GM18873 (cell line): ENCODE measurements at regions not wholly inside any gene's neighbourhood (a gene's known extent, or its start where the extent isn't known, plus 50 kb on each side); places are given as distances from the start of the nearest gene placed in this dataset.

ENCODE experiments used
- ATAC-seq: cut with Tn5 transposase; IDR thresholded peaks from one replicate; pipeline ENCODE4 v1.9.1; 2021; ENCODE audit warnings: mild to moderate bottlenecking, moderate library complexity, moderate number of reproducible peaks; ENCODE audit not compliant: unreplicated experiment, low FRiP score

DNA sequence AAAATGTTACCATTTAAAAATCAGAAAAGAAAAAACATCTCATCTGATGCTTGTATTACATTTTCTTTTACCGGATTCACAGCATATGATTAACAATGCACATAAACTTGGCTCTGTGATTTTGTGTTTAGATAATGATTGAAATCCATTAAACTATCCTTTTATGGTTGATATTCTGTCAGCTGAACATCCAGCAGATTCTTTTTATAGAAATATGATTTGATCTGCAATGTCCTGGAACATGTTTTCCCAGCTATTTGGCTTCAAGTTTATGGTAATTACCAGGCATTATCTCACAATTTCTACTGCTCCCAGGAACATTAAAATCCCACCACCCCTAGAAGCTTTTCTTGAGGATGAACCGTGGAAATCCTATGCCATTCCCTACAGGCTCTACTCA is 205.7 kb upstream of the TET2 start:
- ATAC-seq, result no peak

DNA sequence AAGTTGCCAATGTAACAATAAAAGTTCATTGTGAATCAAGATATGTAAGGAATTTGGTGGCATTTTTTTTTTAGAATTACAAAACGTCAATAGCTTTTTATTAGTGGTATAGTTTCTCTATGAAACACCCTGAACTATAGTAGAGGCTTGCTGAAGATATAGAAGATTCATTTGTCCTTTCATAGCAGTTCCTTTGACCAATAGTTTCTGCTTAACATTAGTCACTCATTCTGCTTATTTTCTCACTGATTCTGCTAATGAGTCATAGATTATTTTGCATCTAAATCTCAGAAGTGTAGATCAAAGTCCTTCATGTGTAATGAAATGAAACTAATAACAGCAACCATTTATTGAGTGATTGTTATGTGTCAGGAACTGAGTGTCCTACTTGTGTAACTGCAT is 205.0 kb upstream of the TET2 start:
- ATAC-seq, result no peak

DNA sequence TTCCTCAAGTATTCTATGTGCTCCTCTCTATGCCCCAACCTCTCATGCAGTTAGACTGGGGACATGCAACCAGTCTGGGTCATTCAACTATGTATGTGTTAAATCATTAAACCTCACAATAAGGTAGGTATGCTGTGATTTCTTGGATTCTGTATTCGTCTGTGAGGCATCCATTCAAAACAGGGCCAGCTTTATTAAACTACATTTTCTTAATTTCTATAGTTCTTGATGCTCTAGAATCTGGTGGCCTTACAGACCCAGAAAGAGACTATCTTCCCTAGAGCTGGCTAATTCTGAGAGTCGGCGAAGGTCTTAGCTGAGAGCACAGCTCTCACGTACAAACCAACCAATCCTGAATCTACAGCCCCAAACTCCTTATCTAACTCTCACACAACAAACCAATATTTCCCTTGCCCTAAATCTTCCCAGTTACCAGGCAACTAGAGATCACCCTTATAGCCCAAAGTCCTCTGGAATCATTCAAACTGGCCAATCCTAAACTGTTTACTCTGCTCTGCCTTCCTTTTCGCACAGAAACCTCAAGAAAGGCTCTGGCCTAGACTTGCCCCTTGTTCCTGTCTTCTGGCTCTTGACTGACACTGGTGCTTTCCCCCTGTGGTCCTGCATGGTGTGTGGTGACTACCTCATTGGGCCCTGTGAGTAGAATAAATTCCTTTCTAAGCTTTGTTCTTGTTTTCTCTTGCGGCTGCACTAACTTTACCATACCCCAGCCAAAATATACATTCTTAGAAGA is 203.5 kb upstream of the TET2 start:
- ATAC-seq, result peak; percentile 78

- no peak for ATAC-seq
Measured at GRCh38 chr4:104944596-104944995, 202.1 kb upstream of the TET2 start.

DNA sequence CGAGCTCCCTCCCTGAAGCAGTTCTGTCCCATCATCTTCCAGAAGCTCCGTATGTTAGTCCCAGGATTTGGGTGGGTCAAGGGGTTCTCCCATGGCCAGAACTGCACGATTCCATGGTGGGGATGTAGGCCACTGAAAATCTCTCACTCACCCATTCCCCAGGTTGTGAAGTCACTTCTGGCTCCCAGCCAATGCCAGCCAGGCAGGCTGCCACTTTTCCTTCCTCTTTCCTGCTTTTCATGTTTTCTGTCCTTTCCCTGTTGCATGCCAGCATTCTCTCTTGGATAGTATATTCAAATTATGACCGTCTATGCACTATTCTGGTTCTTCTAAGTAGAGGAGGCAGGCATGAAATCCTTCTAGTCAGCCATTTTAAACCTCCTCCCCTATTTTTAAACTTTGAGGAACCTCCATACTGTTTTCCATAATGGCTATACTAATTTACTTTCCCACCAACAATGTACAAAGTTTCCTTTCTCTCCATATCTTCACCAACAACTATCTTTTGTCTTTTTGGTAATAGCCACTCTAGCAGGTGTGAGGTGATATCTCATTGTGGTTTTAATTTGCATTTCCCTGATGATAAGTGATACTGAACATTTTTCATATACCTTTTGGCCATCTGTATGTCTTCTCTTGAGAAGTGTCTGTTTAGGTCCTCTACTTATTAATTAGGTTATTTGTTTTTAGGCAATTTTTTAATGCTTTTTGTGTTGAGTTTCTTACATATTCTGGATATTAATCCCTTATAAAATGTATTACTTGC is 182.1 kb upstream of the TET2 start:
- peak; percentile 35 for ATAC-seq

DNA sequence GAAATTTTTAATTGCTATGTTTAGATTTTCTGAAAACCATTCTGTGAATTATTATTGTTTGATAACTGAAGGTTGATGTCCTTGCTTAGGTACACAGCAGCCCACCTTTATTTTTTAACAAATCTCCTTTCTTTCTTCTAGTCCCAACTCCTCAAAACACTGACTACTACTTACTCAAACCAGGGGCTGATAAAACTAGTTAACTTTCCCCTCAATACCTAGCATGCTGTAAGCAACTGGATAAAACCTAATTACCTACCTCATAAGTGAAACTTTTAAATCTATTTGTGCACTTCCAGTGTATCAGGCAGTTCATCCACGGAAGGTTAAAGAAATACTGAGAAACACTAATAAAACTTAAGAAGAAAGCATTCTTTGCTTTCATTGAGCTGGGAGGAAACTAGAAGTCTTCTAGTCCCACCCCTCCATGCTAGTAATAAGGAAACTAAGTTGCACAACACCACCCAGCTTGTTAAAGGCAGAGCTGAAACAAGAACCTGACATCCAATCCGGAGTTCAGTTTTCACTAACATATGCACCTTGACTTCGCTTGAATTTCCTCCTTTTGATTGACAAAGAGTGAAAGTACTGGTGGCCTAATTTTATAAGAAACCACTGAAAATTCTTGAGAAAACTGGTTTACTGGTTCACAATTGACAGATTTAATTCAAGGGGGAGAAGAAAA is 180.2 kb upstream of the TET2 start:
- ATAC-seq, result peak; percentile 99

GRCh38 chr4:104967034-104967401 is 179.7 kb upstream of the TET2 start:
- ATAC-seq, result peak; percentile 6

DNA sequence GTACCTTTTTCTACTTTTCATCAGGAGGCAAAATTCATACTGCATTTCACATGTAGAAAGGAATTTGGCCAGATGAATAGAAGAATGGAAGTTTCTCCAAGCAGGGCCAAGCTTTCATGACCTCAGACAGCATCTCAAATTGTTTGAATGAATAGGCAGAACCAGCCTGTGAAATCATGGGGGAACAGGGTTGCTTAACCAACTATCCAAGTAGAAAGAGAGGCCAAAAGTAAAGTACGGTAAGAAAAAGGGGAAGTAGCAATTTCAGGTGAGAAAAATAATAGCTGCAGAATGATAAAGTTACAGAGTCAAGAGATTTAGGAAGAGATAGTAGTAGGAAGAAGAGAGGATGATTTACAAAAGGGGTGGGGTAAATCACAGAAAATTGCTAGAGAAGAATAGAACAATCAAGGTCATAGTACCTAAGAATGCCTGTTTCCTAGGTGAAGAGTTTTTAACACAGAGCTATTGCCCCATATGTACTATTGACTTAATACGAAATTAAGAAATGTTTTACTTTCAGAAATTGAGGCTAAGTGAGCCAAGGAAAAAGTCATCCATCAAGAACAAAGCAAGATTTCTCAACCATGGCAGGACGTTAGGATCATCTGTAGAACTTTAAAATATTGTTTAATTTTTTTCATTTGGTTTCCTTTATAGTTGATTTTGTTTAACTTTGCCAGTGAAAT is 177.1 kb upstream of the TET2 start:
- ATAC-seq, result no peak

DNA sequence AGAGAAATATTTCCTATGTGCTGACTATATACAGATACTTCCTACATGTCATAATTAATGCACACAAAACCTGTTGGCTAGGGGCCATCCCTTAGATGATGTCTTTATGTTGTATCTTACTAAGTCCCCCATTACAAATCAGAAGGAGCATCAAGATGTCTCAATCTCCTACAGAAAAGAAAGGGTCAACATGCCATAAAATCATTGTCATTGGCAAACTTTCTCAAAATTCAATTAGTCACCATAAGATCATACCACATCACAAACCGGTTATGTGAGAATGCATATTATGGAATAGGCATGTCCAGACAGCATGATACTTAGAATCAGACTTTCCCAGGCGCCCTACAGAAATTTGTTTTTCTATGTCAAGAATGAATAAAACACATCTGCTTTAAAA is 175.2 kb upstream of the TET2 start:
- no peak for ATAC-seq

- ATAC-seq, result peak; percentile 56
Measured at GRCh38 chr4:104973708-104974107, 173.0 kb upstream of the TET2 start.

GRCh38 chr4:104975617-104976016 is 171.1 kb upstream of the TET2 start:
- no peak for ATAC-seq

- ATAC-seq, result no peak
Measured at GRCh38 chr4:104976262-104976661, 170.4 kb upstream of the TET2 start.

GRCh38 chr4:104979083-104979760 is 167.5 kb upstream of the TET2 start:
- no peak for ATAC-seq

DNA sequence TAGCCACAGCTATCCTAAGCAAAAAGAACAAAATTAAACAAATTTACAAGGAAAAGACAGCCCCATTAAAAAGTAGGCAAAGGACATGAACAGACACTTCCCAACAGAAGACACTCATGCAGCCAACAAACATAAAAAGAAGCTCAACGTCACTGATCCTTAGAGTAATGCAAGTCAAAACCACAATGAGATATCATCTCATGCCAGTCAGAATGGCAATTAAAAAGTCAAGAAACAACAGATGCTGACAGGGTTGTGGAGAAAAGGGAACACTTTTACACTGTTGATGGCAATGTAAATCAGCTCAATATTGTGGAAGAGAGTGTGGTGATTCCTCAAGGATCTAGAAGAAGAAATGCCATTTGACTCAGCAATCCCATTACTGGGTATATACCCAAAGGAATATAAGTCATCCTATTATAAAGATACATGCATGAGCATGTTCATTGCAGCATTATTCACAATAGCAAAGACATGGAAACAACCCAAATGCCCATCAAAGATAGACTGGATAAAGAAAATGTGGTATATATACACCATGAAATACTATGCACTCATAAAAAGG is 163.0 kb upstream of the TET2 start:
- no peak for ATAC-seq

- no peak for ATAC-seq
Measured at GRCh38 chr4:104986306-104986705, 160.4 kb upstream of the TET2 start.

GRCh38 chr4:104989371-104989770 is 157.3 kb upstream of the TET2 start:
- no peak for ATAC-seq

DNA sequence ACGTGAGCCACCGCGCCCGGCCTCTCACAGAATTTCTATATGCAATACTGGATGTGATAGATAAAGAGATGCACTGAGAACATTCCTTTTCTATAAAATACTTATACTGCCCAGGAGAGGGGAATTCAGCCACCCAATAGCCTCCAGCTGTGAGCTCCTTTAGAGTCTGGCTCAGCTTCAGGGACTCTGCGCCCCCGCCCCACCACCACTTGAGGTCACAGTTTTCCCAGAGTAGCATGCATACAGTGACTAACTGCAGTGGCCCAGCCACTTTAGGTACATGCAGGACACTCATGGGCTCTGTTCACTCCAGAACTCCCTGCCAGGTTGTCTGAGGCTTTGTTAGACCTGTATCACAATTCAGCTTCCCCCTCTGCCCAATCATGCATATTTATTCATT is 144.4 kb upstream of the TET2 start:
- no peak for ATAC-seq

GRCh38 chr4:105014234-105014633 is 132.4 kb upstream of the TET2 start:
- ATAC-seq, result no peak

DNA sequence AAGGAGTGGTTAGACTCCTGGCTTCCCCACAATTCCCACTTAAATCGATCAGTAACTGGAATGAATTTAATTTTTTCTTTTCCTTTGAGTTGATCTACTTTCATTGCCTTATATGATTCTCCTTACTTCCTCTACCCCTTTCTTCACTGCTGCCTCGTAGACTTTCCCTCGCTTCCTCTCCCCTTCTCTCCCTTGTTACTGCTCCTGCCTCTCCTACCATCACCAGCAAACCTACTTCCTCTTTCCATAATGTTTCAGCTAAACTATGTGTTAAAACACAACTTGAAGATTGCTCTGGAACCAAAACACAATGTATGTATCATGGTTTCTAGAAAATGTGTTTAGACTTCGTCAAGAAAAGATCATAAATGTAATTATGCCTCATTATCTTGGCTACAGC is 132.0 kb upstream of the TET2 start:
- no peak for ATAC-seq

GRCh38 chr4:105015750-105016149 is 130.9 kb upstream of the TET2 start:
- ATAC-seq, result no peak
